CD14-positive monocyte (primary cell): ENCODE measurements at regions not wholly inside any gene's neighbourhood (a gene's known extent, or its start where the extent isn't known, plus 50 kb on each side); places are given as distances from the start of the nearest gene placed in this dataset.

Experiments used
- DNase-seq, 3 donors: peaks; one replicate each; pipeline ENCODE4 v3.0.0-alpha.2; 2011 to 2022
- H2AFZ ChIP-seq: 2 replicates; pipeline ENCODE4 v1.6.0; 2012; ENCODE audit warnings: mild to moderate bottlenecking, low read depth, low read length, inconsistent platforms; ENCODE audit not compliant: insufficient read depth, poor library complexity, severe bottlenecking
- H3K27ac ChIP-seq, 2 donors: 1 replicate in 1 of 2; 2 replicates in 1 of 2; pipeline ENCODE4 v1.5.1; 2012 to 2013; ENCODE audit warnings: low read length in 2 of 2, control low read depth in 1 of 2, inconsistent platforms in 1 of 2, low read depth in 1 of 2, mild to moderate bottlenecking in 1 of 2
- H3K27me3 ChIP-seq, 2 donors: one replicate each; pipeline versions ENCODE4 v1.6.0 to v1.6.1; 2011 to 2013; ENCODE audit warnings: low read length in 2 of 2; ENCODE audit not compliant: control insufficient read depth in 2 of 2, insufficient read depth in 2 of 2
- H3K36me3 ChIP-seq, 2 donors: replicated peaks in 1 of 2; 1 replicate in 1 of 2; 2 replicates in 1 of 2; pipeline versions ENCODE4 v1.5.1 to v1.6.1; 2012 to 2013; ENCODE audit warnings: low read length in 2 of 2, control low read depth in 1 of 2, inconsistent platforms in 1 of 2, mild to moderate bottlenecking in 1 of 2; ENCODE audit not compliant: insufficient read depth in 2 of 2, control insufficient read depth in 1 of 2
- H3K4me1 ChIP-seq, 2 donors: 1 replicate in 1 of 2; 2 replicates in 1 of 2; pipeline versions ENCODE4 v1.5.1 to v1.6.1; 2012 to 2013; ENCODE audit warnings: low read length in 2 of 2, control low read depth in 1 of 2, inconsistent platforms in 1 of 2, mild to moderate bottlenecking in 1 of 2, moderate library complexity in 1 of 2; ENCODE audit not compliant: insufficient read depth in 2 of 2, control insufficient read depth in 1 of 2
- H3K4me2 ChIP-seq: replicated peaks from 2 replicates; pipeline ENCODE3; 2012; ENCODE audit warnings: low read length, moderate library complexity, mild to moderate bottlenecking; ENCODE audit not compliant: poor library complexity, severe bottlenecking; ENCODE audit errors: extremely low read depth
- H3K4me3 ChIP-seq, 3 experiments: fragments of 200-600 bp in 1 of 3; sonication (generic) in 1 of 3; replicated peaks in 1 of 3; 1 replicate in 2 of 3; 2 replicates in 1 of 3; pipeline ENCODE4 v1.5.1; 2011 to 2013; ENCODE audit warnings: low read length in 3 of 3, mild to moderate bottlenecking in 3 of 3, control low read depth in 2 of 3, low read depth in 2 of 3, inconsistent platforms in 1 of 3, moderate library complexity in 1 of 3
- H3K79me2 ChIP-seq: 2 replicates; pipeline ENCODE4 v1.6.0; 2012; ENCODE audit warnings: mild to moderate bottlenecking, control low read depth, inconsistent platforms, low read length, moderate library complexity; ENCODE audit not compliant: insufficient read depth
- H3K9ac ChIP-seq: 2 replicates; pipeline ENCODE4 v1.6.0; 2017; ENCODE audit warnings: low read length, mild to moderate bottlenecking; ENCODE audit not compliant: insufficient read depth, poor library complexity, severe bottlenecking
- H3K9me3 ChIP-seq, 2 donors: replicated peaks in 1 of 2; 1 replicate in 1 of 2; 2 replicates in 1 of 2; pipeline versions ENCODE4 v1.5.1 to v1.6.1; 2012 to 2013; ENCODE audit warnings: low read length in 2 of 2, control low read depth in 1 of 2; ENCODE audit not compliant: control insufficient read depth in 1 of 2, insufficient read depth in 1 of 2
- H4K20me1 ChIP-seq: 2 replicates; pipeline ENCODE4 v1.6.0; 2012; ENCODE audit warnings: mild to moderate bottlenecking, low read length, control low read depth, moderate library complexity; ENCODE audit not compliant: insufficient read depth
- H3K27ac Mint-ChIP-seq, 7 donors: one replicate each; pipeline ENCODE4 v1.8.0; 2020; ENCODE audit warnings: mild to moderate bottlenecking in 7 of 7, mixed read lengths in 7 of 7, moderate library complexity in 6 of 7, inconsistent platforms in 2 of 7
- H3K27me3 Mint-ChIP-seq, 3 donors: one replicate each; pipeline ENCODE4 v1.8.0; 2021 to 2022; ENCODE audit warnings: low read depth in 3 of 3, mild to moderate bottlenecking in 3 of 3, mixed read lengths in 3 of 3, moderate library complexity in 3 of 3, inconsistent platforms in 1 of 3
- H3K36me3 Mint-ChIP-seq, 2 donors: one replicate each; pipeline ENCODE4 v1.8.0; 2020; ENCODE audit warnings: mixed read lengths in 2 of 2, inconsistent platforms in 1 of 2, mild to moderate bottlenecking in 1 of 2
- H3K4me1 Mint-ChIP-seq: one replicate; pipeline ENCODE4 v1.8.0; 2020; ENCODE audit warnings: mild to moderate bottlenecking, mixed read lengths
- H3K4me3 Mint-ChIP-seq, 2 donors: one replicate each; pipeline ENCODE4 v1.8.0; 2020; ENCODE audit warnings: mild to moderate bottlenecking in 2 of 2, mixed read lengths in 2 of 2, moderate library complexity in 1 of 2
- H3K9me3 Mint-ChIP-seq, 7 donors: one replicate each; pipeline ENCODE4 v1.8.0; 2020 to 2022; ENCODE audit warnings: mixed read lengths in 7 of 7, mild to moderate bottlenecking in 6 of 7, moderate library complexity in 6 of 7, inconsistent platforms in 2 of 7
- CTCF ChIP-seq: fragments of 200-600 bp; IDR thresholded peaks from one replicate; pipeline ENCODE4 v1.8.0; 2022; ENCODE audit warnings: antibody characterized with exemption, mild to moderate bottlenecking
- WGBS: methylation state at CpG from one replicate; pipeline ENCODE4 v1.1.5; 2013; ENCODE audit warnings: missing lambda C conversion rate; ENCODE audit not compliant: insufficient coverage; 5-methylcytosine and 5-hydroxymethylcytosine counted together
- intact Hi-C, 2 donors: fragments of 100-400 bp; cut with micrococcal nuclease; formaldehyde crosslinking; loops; one replicate each; pipeline versions ENCODE4 v1.15.0 to v1.15.1; 2023

- Histone ChIP-seq H3K79me2 (no peaks in the 10 kb centered on the region), H3K4me3 (no peak overlapping the region), H3K27me3 (no peaks in the 10 kb centered on the region), H3K9me3 (peaks cover 0 to 4% of the 10 kb centered on the region in 2 donors), H2AFZ (no peak overlapping the region), H3K27ac (no peak overlapping the region), H3K36me3 (no peaks in the 10 kb centered on the region), H3K4me2 (no peak overlapping the region), H3K9ac (no peak overlapping the region), H3K4me1 (no peaks in the 10 kb centered on the region), H4K20me1 (no peaks in the 10 kb centered on the region)
- DNase-seq: no peak
- Mint-ChIP-seq H3K36me3 (no peaks in the 10 kb centered on the region), H3K27me3 (no peaks in the 10 kb centered on the region), H3K4me1 (no peaks in the 10 kb centered on the region), H3K27ac (no peak overlapping the region), H3K9me3 (peaks cover 0 to 10% (median 3%) of the 10 kb centered on the region in 7 donors), H3K4me3 (no peak overlapping the region)
- no peak for TF ChIP-seq CTCF
- intact Hi-C loops: no loop called here
- WGBS: no CpG with 5 or more reads among the region's 3 CpGs
Observed at GRCh38 chr13:88764103-88764502, 1092.9 kb downstream of the SLITRK5 start.

DNA sequence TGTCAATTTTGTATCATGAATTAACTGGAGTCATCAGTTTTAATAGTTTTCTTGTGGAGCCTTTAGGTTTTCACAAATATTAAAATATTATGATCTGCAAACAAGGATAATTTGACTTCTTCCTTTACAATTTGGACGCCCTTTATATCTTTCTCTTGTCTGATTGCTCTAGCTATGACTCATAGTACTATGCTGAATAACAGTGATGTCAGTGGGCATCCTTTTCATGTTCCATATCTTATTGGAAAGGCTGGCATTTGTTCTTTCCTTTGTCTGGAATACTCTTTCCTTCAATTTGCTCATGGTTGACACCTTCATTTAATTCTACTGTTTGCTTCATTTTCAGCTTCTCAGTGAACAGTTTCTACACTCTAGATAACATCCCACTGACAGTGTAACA is 1129.3 kb downstream of the SLITRK5 start:
- Histone ChIP-seq H3K4me2 (no peak overlapping the region), H3K27ac (no peak overlapping the region), H3K9ac (no peak overlapping the region), H3K9me3 (no peaks in the 10 kb centered on the region), H4K20me1 (no peaks in the 10 kb centered on the region), H3K79me2 (no peaks in the 10 kb centered on the region), H3K27me3 (no peaks in the 10 kb centered on the region), H3K4me1 (no peaks in the 10 kb centered on the region), H3K4me3 (no peak overlapping the region), H2AFZ (no peak overlapping the region), H3K36me3 (no peaks in the 10 kb centered on the region)
- no peak for TF ChIP-seq CTCF
- Mint-ChIP-seq H3K4me3 (no peak overlapping the region), H3K27ac (no peak overlapping the region), H3K36me3 (no peaks in the 10 kb centered on the region), H3K4me1 (no peaks in the 10 kb centered on the region), H3K27me3 (no peaks in the 10 kb centered on the region), H3K9me3 (peaks cover 0 to 2% (median 0%) of the 10 kb centered on the region in 7 donors)
- intact Hi-C loops: no loop called here
- no CpG with 5 or more reads among the region's 1 CpG for WGBS
- DNase-seq: no peak
